ENCODE measurements at regions not wholly inside any gene's neighbourhood (a gene's known extent, or its start where the extent isn't known, plus 50 kb on each side); places are given as distances from the start of the nearest gene placed in this dataset.
"Not testable (repeated sequence)": the region's sequence is repeated elsewhere in the genome, so short reads cannot be mapped to it uniquely, and the experiment has no call there.

DNA sequence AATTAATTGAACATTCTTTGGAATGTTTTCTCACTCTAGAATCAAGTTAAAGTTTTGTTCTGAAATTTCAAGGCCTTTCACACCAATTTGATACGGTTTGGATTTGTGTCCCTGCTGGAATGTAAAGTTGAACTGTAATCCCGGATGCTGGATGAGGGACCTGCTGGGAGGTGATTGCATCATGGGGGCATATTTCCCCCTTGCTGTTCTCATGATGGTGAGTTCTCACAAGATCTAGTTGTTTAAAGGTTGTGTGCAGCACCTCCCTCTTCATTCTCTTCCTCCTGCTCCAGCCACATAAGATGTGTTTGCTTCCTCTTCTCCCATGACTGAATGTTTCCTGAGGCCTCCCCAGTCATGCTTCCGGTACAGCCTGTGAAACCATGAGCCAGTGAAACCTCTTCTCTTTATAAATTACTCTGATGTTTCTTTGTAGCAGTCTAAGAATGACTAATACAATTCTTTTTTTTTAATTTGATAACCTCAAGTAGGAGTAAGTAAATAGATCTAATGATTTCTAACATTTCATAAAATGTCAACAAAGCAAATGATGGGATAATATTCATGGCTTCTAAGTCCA, 144.2 kb upstream of the CDH7 start:
- intact Hi-C loops (cut with DNase I) = no loop called here
- no peak overlapping the region for H3K4me3 ChIP-seq
- no peak overlapping the region for H3K27ac ChIP-seq
- no peaks in the 10 kb centered on the region for H3K9me3 ChIP-seq
- no peaks in the 10 kb centered on the region for H3K36me3 ChIP-seq
- no peaks in the 10 kb centered on the region for H3K27me3 ChIP-seq
- no peak for DNase-seq (ENCODE audit: extremely low spot score in 2 of 2)
- TF ChIP-seq, protein P1, sequence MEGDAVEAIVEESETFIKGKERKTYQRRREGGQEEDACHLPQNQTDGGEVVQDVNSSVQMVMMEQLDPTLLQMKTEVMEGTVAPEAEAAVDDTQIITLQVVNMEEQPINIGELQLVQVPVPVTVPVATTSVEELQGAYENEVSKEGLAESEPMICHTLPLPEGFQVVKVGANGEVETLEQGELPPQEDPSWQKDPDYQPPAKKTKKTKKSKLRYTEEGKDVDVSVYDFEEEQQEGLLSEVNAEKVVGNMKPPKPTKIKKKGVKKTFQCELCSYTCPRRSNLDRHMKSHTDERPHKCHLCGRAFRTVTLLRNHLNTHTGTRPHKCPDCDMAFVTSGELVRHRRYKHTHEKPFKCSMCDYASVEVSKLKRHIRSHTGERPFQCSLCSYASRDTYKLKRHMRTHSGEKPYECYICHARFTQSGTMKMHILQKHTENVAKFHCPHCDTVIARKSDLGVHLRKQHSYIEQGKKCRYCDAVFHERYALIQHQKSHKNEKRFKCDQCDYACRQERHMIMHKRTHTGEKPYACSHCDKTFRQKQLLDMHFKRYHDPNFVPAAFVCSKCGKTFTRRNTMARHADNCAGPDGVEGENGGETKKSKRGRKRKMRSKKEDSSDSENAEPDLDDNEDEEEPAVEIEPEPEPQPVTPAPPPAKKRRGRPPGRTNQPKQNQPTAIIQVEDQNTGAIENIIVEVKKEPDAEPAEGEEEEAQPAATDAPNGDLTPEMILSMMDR (IDR thresholded peaks at IDR 0.05) = no peak
- TF ChIP-seq POLR2A (IDR thresholded peaks at IDR 0.05) (no peak), POLR2AphosphoS5 (IDR thresholded peaks at IDR 0.05; ENCODE audit: insufficient read depth in 1 of 2, low read depth in 1 of 2) (no peak)
- no peaks in the 10 kb centered on the region for H3K4me1 ChIP-seq

DNA sequence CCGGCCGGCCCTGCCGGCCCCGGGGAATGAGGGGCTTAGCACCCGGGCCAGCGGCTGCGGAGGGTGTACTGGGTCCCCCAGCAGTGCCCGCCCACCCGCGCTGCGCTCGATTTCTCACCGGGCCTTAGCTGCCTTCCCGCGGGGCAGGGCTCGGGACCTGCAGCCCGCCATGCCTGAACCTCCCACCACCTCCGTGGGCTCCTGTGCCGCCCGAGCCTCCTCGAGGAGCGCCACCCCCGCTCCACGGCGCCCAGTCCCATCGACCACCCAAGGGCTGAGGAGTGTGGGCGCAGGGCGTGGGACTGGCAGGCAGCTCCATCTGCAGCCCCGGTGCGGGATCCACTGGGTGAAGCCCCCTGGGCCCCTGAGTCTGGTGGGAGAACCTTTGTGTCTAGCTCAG, 145.5 kb upstream of the CDH7 start:
- H3K27me3 ChIP-seq; H3K4me1 ChIP-seq; H3K4me3 ChIP-seq; intact Hi-C loops (cut with DNase I); H3K9me3 ChIP-seq; H3K36me3 ChIP-seq; H3K27ac ChIP-seq; DNase-seq (ENCODE audit: extremely low spot score in 2 of 2): not testable (repeated sequence)

DNA sequence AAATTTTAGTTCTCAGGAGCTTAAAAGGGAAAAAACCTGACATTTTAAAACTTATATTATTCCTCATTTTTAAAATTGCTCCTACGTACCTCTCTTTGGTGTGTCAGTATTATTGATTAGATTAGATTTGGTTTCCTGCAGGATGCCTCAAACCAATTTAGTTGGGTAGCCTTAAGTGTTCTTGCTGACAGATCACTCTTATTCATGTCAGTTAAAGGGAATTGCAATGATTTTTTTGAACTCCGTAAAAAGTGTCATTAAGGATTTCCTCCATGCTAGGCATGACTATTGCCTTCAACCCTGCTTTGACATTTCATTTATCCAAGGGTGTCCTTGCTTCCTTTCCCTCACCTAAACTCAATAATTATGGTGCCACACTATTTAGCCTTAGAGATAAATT, 149.0 kb upstream of the CDH7 start:
- intact Hi-C loops (cut with DNase I) = no loop called here
- no peak overlapping the region for H3K4me3 ChIP-seq

DNA sequence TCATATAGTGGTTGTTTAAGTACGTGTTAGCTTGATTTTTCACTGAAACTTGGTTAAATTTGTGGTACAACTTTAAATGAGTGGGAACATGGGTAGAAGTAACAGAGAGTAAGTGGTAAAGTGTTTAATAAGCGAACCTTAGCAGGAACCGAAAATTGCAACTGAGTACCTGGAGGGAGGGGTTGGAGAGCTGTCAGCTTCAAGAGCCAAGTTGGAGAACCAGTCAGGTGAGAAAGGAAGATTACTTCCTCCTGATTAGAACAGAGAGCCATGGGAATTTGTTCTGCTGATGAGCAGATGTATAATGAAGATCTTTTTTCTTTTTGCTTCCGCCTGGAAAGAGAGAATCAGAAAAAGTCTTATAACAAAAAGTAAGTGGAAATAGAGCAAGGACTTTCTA, 158.4 kb upstream of the CDH7 start:
- Histone ChIP-seq H3K27ac (no peak overlapping the region), H3K4me1 (no peaks in the 10 kb centered on the region), H3K27me3 (no peaks in the 10 kb centered on the region), H3K4me3 (no peak overlapping the region), H3K9me3 (no peaks in the 10 kb centered on the region), H3K36me3 (no peaks in the 10 kb centered on the region)
- no peak for TF ChIP-seq POLR2AphosphoS5 (IDR thresholded peaks at IDR 0.05; ENCODE audit: insufficient read depth in 1 of 2, low read depth in 1 of 2)
- no peak for TF ChIP-seq POLR2A (IDR thresholded peaks at IDR 0.05)
- TF ChIP-seq, protein P1 (IDR thresholded peaks at IDR 0.05) = no peak
- intact Hi-C loops (cut with DNase I) = no loop called here
- no peak for DNase-seq (ENCODE audit: extremely low spot score in 2 of 2)

More for the DNA sequence above, 149.0 kb upstream of the CDH7 start:
- no peaks in the 10 kb centered on the region for H3K9me3 ChIP-seq
- no peak for DNase-seq (ENCODE audit: extremely low spot score in 2 of 2)
- no peak overlapping the region for H3K27ac ChIP-seq
- no peaks in the 10 kb centered on the region for H3K4me1 ChIP-seq
- TF ChIP-seq, protein P1 (IDR thresholded peaks at IDR 0.05) = no peak
- TF ChIP-seq POLR2AphosphoS5 (IDR thresholded peaks at IDR 0.05; ENCODE audit: insufficient read depth in 1 of 2, low read depth in 1 of 2) (no peak), POLR2A (IDR thresholded peaks at IDR 0.05) (no peak)
- no peaks in the 10 kb centered on the region for H3K27me3 ChIP-seq
- no peaks in the 10 kb centered on the region for H3K36me3 ChIP-seq

DNA sequence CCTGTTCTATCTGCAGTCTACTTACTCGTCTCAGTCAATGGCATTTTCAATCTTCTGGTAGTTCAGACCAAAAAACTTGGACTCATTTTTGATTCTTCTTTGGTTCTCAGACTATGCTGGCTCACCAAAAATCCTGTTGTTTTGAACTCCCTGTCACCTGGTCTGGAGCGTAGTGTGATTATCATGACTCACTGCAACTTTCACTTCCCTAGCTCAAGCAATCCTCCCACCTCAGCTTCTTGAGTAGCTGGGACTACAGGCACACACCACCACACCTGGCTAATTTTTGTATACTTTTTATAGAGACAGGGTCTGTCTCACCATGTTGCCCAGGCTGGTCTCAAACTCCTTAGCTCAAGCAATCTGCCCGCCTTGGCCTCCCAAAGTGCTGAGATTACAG, 163.3 kb upstream of the CDH7 start:
- Histone ChIP-seq H3K27me3 (no peaks in the 10 kb centered on the region), H3K36me3 (no peaks in the 10 kb centered on the region), H3K4me1 (no peaks in the 10 kb centered on the region), H3K27ac (no peak overlapping the region), H3K4me3 (no peak overlapping the region), H3K9me3 (no peaks in the 10 kb centered on the region)
- TF ChIP-seq, protein P1 (IDR thresholded peaks at IDR 0.05) = no peak
- TF ChIP-seq POLR2AphosphoS5 (IDR thresholded peaks at IDR 0.05; ENCODE audit: insufficient read depth in 1 of 2, low read depth in 1 of 2) (no peak), POLR2A (IDR thresholded peaks at IDR 0.05) (no peak)
- no peak for DNase-seq (ENCODE audit: extremely low spot score in 2 of 2)
- intact Hi-C loops (cut with DNase I) = no loop called here

DNA sequence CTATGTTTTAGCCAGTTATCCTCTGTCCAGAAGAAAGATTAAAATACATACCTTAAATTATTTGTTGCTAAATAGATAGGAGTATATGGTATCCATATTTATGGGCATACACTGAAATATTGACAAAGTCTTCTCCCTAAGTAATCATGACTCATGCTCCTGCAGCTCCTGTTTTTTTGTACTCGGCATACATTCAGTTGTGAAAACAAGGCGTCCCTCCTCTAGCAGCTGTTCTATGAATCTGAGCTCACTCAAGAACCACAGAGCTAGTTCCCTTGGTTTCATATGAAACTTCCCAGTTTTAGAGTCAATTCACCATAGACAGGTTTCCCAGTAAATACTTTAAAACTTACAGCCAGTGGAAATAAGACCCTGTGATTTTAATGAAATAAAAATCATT, 168.7 kb upstream of the CDH7 start:
- H3K36me3 ChIP-seq; H3K4me1 ChIP-seq; DNase-seq (ENCODE audit: extremely low spot score in 2 of 2); H3K9me3 ChIP-seq; H3K4me3 ChIP-seq; intact Hi-C loops (cut with DNase I); H3K27me3 ChIP-seq; H3K27ac ChIP-seq: not testable (repeated sequence)
